T-helper 1 cell (primary cell): ENCODE measurements at regions not wholly inside any gene's neighbourhood (a gene's known extent, or its start where the extent isn't known, plus 50 kb on each side); places are given as distances from the start of the nearest gene placed in this dataset.
"Not testable (repeated sequence)": the region's sequence is repeated elsewhere in the genome, so short reads cannot be mapped to it uniquely, and the experiment has no call there.

Experiments
- DNase-seq, 5 donors: peaks; one replicate each; pipeline ENCODE4 v3.0.0-alpha.2; 2012 to 2020

GRCh38 chr3:59170166-59170565 lies 120.3 kb upstream of the CFAP20DC start:
- not testable (repeated sequence) for DNase-seq

GRCh38 chr3:59167756-59168155 lies 117.9 kb upstream of the CFAP20DC start:
- no peak for DNase-seq

GRCh38 chr3:59163953-59164352 lies 114.1 kb upstream of the CFAP20DC start:
- no peak for DNase-seq

- DNase-seq: no peak
These were observed 111.2 kb upstream of the CFAP20DC start for GRCh38 chr3:59161048-59161447.

DNA sequence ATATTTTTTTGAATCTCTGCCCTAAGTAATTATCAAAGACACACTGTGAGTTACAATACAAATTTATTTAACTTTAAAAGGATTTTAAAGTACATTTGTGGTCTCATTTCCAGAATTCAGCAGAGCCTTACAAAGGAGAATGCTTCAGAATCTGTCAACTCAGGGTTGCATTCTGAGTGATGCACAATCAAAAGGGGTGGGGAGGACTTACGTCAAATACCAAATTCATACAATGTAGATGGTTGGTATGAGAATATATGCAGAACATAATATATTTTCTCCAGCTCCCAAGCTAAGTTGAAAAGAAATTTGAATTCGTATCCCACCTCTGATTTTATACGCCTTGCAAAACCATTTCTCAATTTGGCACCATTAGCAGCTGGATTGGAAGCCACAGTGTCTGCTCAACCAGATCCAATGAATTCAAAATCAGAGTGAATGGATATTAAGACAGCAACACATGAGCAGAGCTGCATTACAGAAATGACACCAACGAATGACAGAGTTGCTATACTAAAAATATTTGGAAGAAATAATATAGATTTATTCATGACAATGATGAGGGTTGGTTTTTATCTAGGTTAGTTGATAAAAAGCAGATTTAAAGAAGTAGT lies 110.4 kb upstream of the CFAP20DC start:
- no peak for DNase-seq

DNA sequence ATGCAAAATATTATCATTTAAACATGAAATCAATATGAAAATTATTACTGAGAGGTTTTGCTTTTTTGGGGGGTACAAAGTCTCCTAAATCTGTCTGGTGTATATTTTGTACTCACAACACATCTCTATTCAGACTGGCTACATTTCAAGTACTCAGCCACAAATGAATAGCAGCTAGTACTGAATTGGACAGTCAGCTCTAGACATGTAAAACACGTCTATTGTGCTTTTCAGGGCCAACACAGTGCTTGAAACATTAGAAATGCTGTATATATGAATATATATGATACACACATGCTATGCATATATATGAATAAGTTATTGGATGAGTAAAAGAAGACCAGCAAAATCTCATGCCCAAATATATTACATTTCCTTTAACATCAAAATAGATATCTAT lies 103.8 kb upstream of the CFAP20DC start:
- no peak for DNase-seq

DNA sequence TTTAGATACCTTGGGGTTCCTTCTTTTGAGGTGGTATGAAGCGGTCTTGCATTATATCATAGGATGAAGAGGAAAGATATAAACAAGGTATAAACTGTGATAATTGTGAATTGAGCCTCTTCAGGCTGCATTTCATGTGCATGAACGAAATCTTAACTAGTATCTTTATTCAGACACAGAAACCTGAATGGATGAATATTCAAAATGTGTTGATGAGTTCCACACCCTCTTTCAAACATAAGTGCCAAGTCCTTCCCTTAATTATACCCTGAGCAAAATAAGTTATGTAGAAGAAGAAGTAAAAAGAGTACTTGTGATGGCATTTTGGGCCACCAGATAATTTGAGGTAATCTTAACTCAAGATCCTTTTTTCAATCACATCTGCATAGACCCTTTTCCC lies 103.1 kb upstream of the CFAP20DC start:
- no peak for DNase-seq

GRCh38 chr3:59150039-59150438 lies 100.2 kb upstream of the CFAP20DC start:
- DNase-seq: no peak

DNA sequence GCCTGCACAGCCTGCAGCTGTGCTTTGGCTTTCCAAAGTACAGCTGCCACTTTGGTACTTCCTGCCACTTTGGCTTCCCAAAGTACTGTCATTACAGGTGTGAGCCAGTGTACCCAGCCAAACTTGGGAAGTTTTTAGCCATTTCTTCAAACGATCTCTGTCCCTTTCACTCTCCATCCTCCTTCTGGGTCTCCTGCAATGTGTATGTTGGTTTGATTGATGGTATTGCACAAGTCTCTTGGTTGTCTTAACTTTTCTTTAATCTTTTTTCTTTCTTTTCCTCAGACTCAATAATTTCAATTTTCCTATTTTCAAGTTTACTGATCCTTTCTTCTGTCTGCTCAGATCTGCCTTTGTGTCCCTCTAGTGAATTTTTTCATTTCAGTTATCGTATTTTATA lies 99.3 kb upstream of the CFAP20DC start:
- no peak for DNase-seq

DNA sequence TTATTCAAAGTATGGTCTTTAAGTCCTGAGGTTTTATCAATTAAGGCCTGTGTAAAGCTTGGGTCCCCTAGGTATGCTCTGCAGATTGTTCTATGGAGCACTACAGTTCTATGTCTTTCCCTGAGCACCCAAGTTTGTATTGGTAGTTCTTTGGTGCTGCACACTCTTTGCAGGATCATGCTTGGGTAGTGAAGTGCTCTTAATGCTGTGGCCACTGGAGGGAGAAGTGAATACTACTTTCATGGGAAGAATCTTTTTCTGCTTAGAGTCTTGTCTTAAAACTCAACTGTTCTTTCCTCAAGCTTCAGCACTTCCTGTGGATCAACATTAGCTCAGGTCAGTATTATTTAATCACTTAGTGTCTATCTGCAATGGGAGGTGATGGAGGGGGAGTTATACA lies 93.6 kb upstream of the CFAP20DC start:
- DNase-seq: no peak

DNA sequence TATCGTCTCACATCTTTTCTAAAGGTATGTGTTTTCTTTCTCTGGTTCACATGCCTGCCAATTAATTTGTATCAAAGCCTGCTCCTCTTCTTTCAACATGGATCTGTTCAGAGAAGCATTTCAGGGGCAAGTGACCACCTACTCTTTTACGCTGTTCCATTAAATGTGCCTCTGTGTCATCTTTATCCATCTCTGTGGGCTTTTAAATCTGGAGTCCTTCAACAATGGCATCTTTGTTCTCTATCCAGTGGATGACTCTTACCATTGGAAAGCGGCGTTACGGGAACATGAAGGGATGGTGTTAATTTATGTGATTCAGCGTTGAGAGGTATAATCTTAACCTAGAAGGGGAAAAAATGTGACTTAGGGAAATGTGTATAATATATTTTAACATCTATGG lies 92.7 kb upstream of the CFAP20DC start:
- no peak for DNase-seq

DNA sequence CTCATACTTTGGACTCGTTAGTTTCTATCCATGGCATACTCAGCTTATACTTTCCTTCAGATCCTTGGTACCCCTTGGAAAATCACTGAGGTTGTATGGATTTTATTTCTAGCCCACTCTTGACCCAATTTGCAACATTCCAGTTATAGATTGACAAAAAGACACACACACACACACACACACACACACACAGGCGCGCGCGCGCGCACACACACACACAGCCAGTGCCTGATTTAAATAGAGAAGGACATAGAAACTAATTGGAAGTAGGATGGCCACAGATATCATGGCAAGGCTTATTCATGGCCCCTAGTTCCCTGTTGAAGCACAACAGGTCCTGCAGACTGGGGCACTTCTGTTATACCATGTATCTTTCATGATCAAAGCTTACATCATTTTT lies 89.1 kb upstream of the CFAP20DC start:
- DNase-seq: no peak

DNA sequence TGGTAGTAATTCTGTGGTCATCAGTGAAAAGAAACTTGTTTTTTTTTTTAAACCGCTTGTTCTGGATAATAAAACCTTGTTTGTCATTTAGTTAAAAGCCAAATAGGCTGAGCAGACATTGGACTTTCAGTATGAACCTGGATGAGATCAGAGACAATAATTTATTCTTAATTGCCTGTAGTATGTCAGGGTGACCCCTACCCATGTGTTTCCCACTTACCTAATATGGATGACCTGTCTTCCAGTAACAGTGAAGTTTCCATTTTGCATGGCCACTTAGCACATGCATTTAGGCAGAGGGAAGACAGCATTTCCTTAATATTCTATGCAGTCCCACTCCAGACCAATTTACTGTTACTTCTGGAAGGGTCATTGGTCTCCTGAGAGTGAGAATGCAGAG lies 87.6 kb upstream of the CFAP20DC start:
- DNase-seq: no peak

- no peak for DNase-seq
These were observed 86.3 kb upstream of the CFAP20DC start for GRCh38 chr3:59136081-59136480.

- no peak for DNase-seq
These were observed 85.3 kb upstream of the CFAP20DC start for GRCh38 chr3:59135096-59135495.

DNA sequence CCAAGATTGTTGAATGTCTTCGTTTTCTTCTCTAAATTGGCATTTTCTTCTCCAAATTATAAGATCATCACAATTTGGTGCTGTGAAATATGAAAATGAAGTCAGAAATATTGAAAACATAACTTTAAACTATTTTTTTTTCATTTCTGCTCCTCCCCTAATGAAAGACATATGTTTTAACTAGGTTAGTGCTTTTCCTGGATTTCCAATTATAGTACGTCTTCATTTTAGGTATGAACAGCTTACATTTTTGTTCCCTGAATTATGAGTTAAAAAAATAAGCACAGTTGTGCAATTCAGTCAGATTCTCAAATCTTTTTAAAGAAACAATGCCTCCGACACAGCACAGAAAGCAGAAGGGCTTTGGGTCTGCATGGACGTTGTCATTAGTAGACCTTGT lies 83.5 kb upstream of the CFAP20DC start:
- no peak for DNase-seq

GRCh38 chr3:59131016-59131766 lies 81.4 kb upstream of the CFAP20DC start:
- no peak for DNase-seq

DNA sequence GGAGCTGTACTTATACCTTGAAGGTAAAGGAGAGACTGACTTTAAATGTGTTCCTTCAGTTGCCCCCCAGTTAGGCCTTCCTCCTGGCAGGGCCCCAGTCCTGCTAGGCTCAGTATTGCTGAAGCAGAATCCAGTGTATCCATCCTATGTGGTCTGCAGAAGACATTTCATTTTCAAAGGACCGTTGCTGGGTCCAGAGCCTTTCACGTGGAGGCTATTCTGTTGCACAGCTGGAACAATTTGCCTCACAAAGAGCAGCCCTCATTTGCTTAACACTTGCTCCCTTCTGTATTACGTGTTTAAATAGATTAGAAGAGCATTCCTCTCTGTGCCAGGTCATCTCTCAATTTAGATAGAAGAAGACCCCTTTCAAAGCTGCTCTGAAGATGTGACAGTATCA lies 78.9 kb upstream of the CFAP20DC start:
- no peak for DNase-seq

DNA sequence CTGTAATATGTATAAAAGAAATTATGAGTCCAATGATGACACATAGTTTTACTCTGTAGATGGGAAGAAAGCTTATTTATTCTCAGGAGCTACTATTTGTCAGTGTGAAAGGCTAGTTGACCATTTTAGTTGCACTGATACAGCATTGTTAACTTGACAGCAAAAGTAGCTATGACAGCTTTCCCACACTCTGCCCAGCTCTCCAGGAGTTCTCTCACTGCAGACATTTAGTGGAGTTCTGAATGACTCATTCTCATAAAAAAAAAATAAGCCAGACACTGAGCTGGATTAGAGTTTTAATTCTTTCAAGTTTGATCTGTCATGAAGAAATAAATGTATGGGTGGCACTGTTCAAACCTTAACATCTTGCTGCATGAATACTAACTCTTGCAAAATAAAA lies 77.2 kb upstream of the CFAP20DC start:
- no peak for DNase-seq

- DNase-seq: no peak
These were observed 76.6 kb upstream of the CFAP20DC start for GRCh38 chr3:59126446-59126845.

- DNase-seq: no peak
These were observed 71.7 kb upstream of the CFAP20DC start for GRCh38 chr3:59121346-59122144.

DNA sequence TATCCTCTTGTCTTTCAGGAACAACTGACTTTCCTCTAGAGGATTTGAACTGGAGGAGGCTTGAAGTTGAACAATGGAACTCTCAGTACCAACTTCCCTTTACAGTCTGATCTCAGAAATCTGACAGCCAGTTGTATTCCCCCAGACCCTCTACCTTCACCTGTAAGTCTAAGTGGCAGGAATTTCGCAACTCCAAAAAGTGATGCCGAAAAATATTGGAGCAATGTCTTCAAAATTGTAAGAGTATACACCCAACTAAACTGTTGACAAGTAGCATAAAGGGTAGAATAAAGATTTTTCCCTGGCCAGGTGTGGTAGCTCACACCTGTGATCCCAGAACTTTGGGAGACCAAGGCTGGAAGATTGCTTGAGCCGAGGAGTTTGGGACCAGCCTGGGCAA lies 69.1 kb upstream of the CFAP20DC start:
- no peak for DNase-seq

- DNase-seq: no peak
These were observed 67.6 kb upstream of the CFAP20DC start for GRCh38 chr3:59117396-59117795.

DNA sequence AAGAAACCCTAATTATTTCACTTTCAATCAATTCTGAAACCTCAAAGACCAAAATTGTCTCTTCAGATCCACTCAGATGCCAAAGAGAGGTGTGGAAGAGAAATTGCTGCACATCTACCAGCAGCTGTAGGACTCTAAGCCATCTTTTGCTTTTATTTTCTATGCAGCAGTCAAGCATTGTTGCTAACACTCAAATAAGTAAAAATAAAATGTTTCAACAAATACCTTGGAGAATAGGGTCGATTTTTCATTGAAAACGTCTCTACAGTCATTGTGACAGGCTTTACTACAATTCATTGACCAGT lies 66.4 kb upstream of the CFAP20DC start:
- DNase-seq: no peak
